Prostate gland (tissue), 1 donor: ENCODE measurements at regions not wholly inside any gene's neighbourhood (a gene's known extent, or its start where the extent isn't known, plus 50 kb on each side); places are given as distances from the start of the nearest gene placed in this dataset.

Experiments
- POLR2A ChIP-seq: fragments of 450-650 bp; IDR thresholded peaks from one replicate; pipeline ENCODE4 v1.6.1; 2016; ENCODE audit warnings: antibody characterized with exemption, mild to moderate bottlenecking
- POLR2AphosphoS5 ChIP-seq: sonication (generic); formaldehyde crosslinking; IDR thresholded peaks from one replicate; pipeline ENCODE4 v1.6.1; 2017; ENCODE audit warnings: antibody characterized with exemption

GRCh38 chr7:145643981-145644380 is 472.6 kb upstream of the CNTNAP2 start:
- no peak for TF ChIP-seq POLR2AphosphoS5
- no peak for TF ChIP-seq POLR2A
